HepG2 (cell line): ENCODE measurements at regions not wholly inside any gene's neighbourhood (a gene's known extent, or its start where the extent isn't known, plus 50 kb on each side); places are given as distances from the start of the nearest gene placed in this dataset.

Experiments used
- CREB1 ChIP-seq, 2 experiments: fragments of 450-650 bp in 1 of 2; IDR thresholded peaks; 2 replicates each; pipeline ENCODE4 v1.6.1; 2016 to 2017; ENCODE audit warnings: control low read depth in 1 of 2, mild to moderate bottlenecking in 1 of 2, missing compliant biosample characterization in 1 of 2, missing genetic modification characterization in 1 of 2
- JUND ChIP-seq: sonication (generic); formaldehyde crosslinking; IDR thresholded peaks from 2 replicates; pipeline ENCODE4 v1.8.0; 2022; ENCODE audit warnings: mild to moderate bottlenecking, missing genetic modification reagents
- MED1 ChIP-seq: sonication (generic); formaldehyde crosslinking; IDR thresholded peaks from 2 replicates; pipeline ENCODE4 v1.4.0; 2020; ENCODE audit warnings: missing genetic modification reagents
- NFIC ChIP-seq: IDR thresholded peaks from 2 replicates; pipeline ENCODE4 v1.6.1; 2012; ENCODE audit warnings: mild to moderate bottlenecking, low read length, inconsistent platforms
- RAD21 ChIP-seq: fragments of 450-650 bp; formaldehyde crosslinking; IDR thresholded peaks from 2 replicates; pipeline ENCODE4 v1.5.0; 2020; ENCODE audit warnings: mild to moderate bottlenecking
- STAG1 ChIP-seq: sonication (generic); formaldehyde crosslinking; IDR thresholded peaks from 2 replicates; pipeline ENCODE4 v1.4.0; 2020; ENCODE audit warnings: missing genetic modification reagents
- ZNF138 ChIP-seq: sonication (generic); formaldehyde crosslinking; IDR thresholded peaks from 2 replicates; pipeline ENCODE4 v1.5.0; 2020; ENCODE audit warnings: mild to moderate bottlenecking, low read depth, missing genetic modification reagents
- ZNF530 ChIP-seq: sonication (generic); formaldehyde crosslinking; IDR thresholded peaks from 2 replicates; pipeline ENCODE4 v1.5.0; 2020; ENCODE audit warnings: low read depth, mild to moderate bottlenecking, missing genetic modification reagents

- TF ChIP-seq CREB1 (IDR thresholded peaks at IDR 0.05) (no peak), CREB1 (CRISPR knock-in tag; IDR thresholded peaks at IDR 0.05) (no peak), RAD21 (CRISPR knock-in tag) (no peak), ZNF530 (no peak), MED1 (CRISPR knock-in tag) (no peak), ZNF138 (no peak), NFIC (no peak), JUND (CRISPR knock-in tag) (no peak), STAG1 (CRISPR knock-in tag) (no peak)
Observed at GRCh38 chr12:114579389-114579788, 104.6 kb downstream of the TBX3 start.
